CD4-positive, alpha-beta T cell treated with Interleukin-15 for 4 hours (primary cell): ENCODE measurements at regions not wholly inside any gene's neighbourhood (a gene's known extent, or its start where the extent isn't known, plus 50 kb on each side); places are given as distances from the start of the nearest gene placed in this dataset.

ENCODE experiments used
- DNase-seq: peaks from one replicate; pipeline ENCODE4 v3.0.0-alpha.2; 2020; ENCODE audit warnings: low spot score

DNA sequence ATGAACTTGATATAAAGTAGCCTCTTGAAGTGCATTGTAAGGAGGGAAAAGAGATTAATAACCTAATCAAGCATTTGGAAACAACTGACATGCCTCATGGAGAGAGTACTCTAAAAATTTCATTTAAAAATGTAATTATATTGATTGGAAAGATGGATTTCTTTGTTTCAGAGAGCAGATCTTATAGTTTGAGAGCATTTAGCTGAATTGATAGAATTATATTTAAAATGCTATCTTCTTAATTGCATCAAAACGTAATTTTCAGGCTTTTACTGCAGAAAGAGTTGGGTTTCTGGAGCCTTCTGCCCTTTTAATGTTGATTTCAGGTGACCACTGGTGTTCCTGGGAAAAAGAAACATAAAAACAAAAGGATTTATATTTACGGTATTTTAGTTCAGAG, 130.6 kb downstream of the EDN3 start:
- DNase-seq: no peak

GRCh38 chr20:59434960-59435359, 134.5 kb downstream of the EDN3 start:
- no peak for DNase-seq

DNA sequence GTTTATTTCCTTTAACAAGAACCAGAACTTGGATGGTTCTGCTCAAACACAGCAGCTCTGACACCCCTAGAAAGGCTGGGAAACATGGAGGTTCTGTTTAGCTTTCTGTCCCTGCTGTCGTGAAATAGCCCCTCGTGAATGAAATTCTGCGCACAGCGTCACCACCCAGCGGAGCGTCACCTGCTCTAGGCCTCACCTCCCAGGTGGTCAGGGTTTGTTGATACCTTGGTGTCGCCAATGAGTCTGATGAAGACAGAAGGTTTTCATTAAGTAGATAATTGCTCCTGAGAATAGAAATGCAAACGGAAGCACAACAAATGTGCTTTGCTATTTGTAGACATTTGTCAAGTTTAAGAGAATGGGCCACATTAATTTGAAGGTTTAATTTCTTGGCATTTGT, 135.1 kb downstream of the EDN3 start:
- DNase-seq: no peak

DNA sequence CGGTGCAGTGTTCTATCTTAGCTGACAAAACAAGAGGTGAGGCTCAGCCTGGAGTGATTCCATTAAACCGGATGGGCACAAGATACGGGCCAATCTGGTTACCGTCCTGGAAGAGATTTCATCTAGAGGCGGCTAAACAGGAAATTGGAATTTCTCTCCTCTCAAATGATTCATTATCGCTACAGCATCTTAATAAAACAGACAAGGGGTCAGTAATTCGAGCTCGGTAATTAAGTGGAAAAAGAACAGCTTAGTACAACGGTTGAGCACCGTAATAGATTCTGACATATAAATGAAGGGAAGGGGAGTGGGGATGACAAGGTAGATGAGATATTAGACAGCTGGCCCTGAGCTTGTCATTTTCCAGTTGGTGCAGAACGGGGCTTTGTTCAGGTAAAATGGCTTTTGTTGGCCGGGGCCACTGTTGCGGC, 137.2 kb downstream of the EDN3 start:
- DNase-seq: no peak

DNA sequence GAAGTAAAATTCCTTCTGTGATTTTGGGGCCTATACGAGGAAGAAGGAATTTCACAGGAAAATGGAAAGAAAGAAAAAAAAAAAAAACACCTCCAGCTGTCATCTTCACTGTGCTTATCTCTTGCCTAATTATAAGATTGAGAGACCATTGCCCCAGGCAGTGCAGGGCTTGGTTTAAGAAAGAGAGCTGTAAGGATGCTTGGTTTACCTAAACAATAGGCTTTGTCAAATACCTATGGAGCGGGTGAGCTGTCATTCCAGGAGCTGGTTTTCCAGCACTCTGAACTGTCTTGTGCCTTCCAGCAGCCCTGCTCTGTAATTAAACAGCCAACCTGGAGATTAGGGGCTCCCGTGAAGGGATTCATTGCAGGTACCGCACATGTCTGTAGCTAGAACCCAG, 137.8 kb downstream of the EDN3 start:
- DNase-seq: no peak

DNA sequence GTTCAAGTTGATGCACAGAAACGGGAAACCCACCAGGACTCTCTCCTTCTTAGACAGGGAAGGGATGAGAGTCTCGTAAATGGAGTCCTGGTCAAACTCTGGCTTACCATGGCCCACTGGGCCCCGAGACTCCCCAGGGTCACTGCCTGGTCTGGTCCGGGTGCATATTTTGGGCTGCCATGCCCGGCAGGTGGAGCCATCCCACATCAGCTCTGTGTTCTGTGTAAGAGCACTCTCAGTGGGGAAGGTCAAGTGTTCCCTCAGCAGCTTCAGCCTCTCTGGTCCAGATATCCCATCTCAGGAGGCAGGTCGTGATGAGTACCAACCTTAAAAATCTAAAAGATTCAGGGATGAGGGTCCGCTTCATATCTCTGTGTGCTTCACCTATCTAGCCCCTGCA, 138.8 kb downstream of the EDN3 start:
- DNase-seq: no peak

GRCh38 chr20:59441306-59441705, 140.9 kb downstream of the EDN3 start:
- DNase-seq: no peak

DNA sequence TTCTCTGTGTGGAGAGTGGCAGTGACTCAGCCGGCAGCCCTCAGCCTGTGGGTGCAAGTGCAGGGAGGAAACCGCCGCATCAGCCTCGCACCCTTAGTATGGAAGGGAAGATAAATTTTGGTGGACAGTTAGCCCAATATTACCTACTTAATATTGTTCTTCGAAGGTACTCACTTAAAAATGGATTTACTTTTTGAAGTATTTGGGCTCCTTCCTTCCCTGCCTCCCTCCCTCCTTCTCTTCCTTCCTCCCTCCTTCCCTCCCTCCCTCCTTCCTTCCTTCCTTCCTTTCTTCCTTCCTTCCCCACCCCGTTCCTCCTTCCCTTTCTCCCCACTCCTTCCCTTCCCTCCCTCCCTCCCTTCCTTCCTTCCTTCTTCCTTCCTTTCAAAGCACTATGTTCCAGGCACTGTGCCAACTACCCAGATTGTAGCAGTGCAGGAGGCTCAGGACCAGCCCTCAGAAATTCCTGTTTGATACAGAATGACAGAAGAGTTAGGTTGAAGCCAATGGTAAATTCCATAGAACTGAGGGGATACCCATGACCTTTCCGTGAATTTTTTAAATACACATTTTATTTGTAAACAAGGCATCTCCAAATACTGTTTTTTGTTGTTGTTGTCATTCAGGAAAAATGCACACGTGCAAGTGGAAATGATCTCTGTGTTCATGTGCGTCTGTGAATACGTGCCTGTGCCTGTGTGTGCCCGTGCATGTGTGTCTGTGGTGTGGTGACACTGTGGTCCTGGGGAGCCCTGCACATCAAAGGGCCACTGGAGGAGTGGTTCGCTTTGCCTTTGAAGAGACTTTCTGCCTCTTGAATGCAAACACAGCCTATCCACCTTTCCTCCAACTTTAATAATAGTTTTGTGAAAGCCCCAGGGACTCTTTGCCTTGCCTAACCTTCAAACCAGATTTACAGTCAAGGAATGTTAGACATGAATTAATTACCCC, 141.7 kb downstream of the EDN3 start:
- no peak for DNase-seq

- DNase-seq: no peak
Observed at GRCh38 chr20:59443550-59443949, 143.1 kb downstream of the EDN3 start.

DNA sequence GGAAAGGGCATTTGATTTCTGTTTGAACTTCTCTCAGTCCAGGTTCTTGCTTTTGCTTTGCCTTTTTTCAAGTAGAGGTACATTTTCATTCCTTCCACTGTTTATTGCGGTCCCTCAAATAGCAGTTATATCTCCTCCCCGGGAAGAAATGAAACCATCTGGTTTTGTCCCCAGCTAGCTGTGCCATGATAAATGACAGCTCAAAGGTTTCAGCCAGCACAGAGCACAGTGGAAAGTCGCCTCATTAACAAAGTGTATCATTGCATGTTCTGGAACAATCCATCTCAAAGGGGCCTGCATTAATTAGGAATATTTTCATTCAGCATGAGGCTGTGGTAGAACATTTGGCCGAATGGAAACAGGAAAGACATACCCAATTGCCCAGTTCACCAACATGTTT, 146.0 kb downstream of the EDN3 start:
- DNase-seq: no peak

DNA sequence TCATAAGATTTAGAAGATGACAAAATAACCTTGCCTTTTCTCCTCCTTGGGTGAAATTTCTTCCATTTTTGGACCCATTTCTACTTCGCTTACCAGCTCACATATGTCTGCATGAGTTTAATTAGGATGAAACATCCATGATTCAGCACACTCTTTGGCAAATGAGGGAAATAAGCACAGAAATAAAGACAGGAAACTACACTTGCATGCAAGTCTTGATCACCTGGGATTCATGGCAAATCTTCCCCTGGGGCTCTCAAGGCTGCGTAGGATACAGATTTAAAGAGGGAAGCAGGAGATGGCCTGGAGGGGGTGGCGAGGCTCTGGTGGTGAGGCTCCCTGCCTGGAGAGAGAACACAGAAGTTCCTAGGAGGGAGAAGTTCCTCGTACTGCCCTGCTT, 147.8 kb downstream of the EDN3 start:
- DNase-seq: no peak

- no peak for DNase-seq
Observed at GRCh38 chr20:59448851-59449444, 148.5 kb downstream of the EDN3 start.

DNA sequence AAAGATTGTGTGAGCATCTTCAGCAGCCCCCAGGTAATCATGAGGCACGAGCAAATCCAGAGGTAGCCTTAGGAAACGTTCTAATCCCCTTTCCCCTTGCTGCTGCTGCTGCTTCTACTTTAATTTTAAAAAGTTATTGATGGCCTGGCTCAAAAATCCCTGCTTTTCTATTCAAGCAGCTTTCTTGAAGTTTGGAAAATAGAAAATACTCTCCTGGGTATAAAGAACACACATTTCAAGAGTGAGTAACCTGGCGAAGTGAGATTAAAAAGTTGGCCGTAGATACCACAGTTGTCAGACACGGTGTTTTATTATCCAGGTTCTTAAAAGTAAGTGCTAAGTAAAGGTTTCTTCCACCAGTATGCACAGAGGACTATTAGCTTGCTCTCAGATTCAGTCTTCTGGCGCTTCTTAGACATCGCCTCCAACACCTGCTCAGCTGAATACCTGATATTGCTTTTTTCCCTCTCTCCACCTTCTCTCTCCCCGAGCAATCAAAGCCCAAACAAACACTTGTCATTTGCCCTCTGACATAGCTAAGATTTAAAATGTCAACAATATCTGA, 150.7 kb downstream of the EDN3 start:
- no peak for DNase-seq

DNA sequence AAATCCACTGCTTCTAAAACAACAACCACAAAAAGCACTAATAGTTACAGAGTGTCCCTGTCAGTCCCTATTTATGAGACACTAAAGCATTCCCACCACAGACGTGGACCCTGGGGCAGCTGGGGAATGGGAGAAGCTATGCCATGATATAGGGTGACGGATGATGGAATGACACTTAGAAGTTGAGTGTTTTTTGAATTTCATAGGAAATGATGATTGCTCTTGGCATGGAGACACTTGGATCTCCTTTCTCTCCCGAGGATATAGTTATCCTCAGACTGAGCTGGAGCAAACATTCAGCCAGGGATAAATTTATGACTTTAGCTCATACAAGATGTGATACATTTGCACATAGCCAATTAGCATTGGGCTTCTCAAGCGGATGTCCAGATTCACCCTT, 151.2 kb downstream of the EDN3 start:
- DNase-seq: no peak

DNA sequence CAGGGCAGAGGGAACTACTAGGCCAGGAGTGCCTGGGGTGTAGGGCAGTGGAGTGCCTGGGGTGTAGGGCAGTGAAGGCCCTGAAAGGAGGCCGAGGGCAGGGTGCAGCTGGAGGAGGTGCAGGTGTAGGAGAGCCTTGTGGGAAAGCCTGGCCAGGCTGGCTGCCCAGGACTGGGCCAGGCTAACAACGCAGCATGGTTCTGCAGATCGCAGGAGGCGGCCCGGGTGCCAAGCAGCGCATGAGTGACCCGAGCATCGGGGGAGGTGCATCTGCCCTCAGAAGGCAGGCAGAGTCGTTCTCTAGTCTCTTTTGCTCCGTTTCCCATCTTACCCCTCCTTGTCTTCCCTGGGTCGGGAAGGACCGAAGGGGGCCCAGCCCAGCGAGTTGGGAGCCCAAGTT, 151.5 kb upstream of the PHACTR3 start:
- no peak for DNase-seq

GRCh38 chr20:59453759-59454560, 150.4 kb upstream of the PHACTR3 start:
- no peak for DNase-seq

GRCh38 chr20:59455402-59456341, 148.7 kb upstream of the PHACTR3 start:
- peak; percentile 1 for DNase-seq

GRCh38 chr20:59456342-59457279, 147.7 kb upstream of the PHACTR3 start:
- DNase-seq: no peak

DNA sequence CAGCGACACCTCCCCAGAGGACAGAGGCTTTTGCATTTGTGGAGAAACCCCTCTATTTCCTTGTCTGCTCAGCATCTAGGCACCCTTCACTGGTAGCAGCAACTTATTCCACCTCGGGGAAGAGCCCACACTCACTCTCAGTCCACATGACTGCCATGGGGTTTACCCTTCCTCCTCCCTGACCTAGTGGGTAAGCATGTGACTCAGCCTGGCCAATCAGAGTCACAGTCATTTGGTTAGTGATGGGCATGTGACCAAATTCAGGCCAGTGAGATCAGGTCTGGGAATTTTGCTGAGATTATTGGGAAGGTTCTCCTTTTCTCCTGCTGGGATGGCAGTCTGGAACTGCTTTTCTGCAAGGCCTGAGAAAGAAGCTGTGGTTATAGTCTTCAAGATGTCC, 145.7 kb upstream of the PHACTR3 start:
- DNase-seq: no peak

GRCh38 chr20:59459586-59459985, 144.8 kb upstream of the PHACTR3 start:
- no peak for DNase-seq
